ENCODE measurements at regions not wholly inside any gene's neighbourhood (a gene's known extent, or its start where the extent isn't known, plus 50 kb on each side); places are given as distances from the start of the nearest gene placed in this dataset.
"Not testable (repeated sequence)": the region's sequence is repeated elsewhere in the genome, so short reads cannot be mapped to it uniquely, and the experiment has no call there.

DNA sequence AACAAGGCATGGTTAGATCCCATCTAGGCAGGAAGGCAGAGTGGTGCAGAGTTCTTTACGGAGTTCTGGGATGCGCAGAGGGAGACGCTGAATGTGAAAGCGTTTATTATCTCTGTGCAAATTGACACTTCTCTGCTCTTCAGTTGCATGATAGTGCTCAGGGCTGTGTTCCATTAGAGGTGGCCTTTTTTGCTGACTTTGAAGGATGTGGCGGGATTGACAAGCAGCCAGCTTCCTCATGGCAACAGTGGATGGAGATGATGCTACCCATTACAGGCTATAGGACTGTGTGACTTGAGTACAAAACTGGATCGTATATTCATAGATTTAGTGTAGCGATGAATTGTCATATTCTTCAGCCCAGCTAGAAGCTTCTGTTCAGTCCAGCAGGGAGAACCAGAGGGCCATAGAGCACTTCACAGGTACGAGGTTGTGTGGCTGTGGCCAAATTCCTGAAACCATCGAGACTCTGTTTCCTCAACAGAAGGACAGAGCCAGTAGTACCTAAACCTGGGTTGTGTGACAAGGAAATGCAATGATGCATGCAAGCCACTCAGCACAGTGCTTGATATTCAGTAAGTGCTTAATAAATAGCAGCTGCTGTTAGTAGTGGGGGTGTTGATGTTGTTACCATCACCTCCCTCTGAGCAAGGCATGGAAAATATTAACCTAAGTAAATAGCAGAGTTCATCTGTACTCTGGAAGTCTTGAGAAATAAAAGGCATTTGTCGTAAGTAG lies 430.0 kb upstream of the KAZN start:
- no peaks in the 10 kb centered on the region for H3K27me3 ChIP-seq (ENCODE audit: control insufficient read depth, low read length)
- H3K79me2 ChIP-seq (ENCODE audit: control insufficient read depth, low read length), result no peaks in the 10 kb centered on the region
- TF ChIP-seq, protein P1, sequence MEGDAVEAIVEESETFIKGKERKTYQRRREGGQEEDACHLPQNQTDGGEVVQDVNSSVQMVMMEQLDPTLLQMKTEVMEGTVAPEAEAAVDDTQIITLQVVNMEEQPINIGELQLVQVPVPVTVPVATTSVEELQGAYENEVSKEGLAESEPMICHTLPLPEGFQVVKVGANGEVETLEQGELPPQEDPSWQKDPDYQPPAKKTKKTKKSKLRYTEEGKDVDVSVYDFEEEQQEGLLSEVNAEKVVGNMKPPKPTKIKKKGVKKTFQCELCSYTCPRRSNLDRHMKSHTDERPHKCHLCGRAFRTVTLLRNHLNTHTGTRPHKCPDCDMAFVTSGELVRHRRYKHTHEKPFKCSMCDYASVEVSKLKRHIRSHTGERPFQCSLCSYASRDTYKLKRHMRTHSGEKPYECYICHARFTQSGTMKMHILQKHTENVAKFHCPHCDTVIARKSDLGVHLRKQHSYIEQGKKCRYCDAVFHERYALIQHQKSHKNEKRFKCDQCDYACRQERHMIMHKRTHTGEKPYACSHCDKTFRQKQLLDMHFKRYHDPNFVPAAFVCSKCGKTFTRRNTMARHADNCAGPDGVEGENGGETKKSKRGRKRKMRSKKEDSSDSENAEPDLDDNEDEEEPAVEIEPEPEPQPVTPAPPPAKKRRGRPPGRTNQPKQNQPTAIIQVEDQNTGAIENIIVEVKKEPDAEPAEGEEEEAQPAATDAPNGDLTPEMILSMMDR (IDR thresholded peaks at IDR 0.05; ENCODE audit: low read depth, low read length, poor library complexity, severe bottlenecking), result no peak
- TF ChIP-seq EZH2phosphoT487 (IDR thresholded peaks at IDR 0.05; ENCODE audit: borderline replicate concordance, low read length), result no peak
- H3K9me2 ChIP-seq (replicated peaks; ENCODE audit: control insufficient read depth, low read length), result no peaks in the 10 kb centered on the region
- no peaks in the 10 kb centered on the region for H3K9me3 ChIP-seq (ENCODE audit: control insufficient read depth, insufficient read depth, low read length)
- no peak overlapping the region for H3K4me3 ChIP-seq (ENCODE audit: low read length)
- H3K27ac ChIP-seq (ENCODE audit: low read depth, low read length), result no peak overlapping the region
- no peaks in the 10 kb centered on the region for H4K20me1 ChIP-seq (ENCODE audit: control insufficient read depth, insufficient read depth, low read depth, low read length)
- H3K4me1 ChIP-seq (ENCODE audit: control insufficient read depth, low read length), result no peaks in the 10 kb centered on the region
- no peaks in the 10 kb centered on the region for H3K36me3 ChIP-seq (ENCODE audit: control insufficient read depth, low read length)
- H3F3A ChIP-seq (ENCODE audit: control insufficient read depth, insufficient read depth), result no peaks in the 10 kb centered on the region
- no peak overlapping the region for H3K4me2 ChIP-seq (ENCODE audit: low read length)

DNA sequence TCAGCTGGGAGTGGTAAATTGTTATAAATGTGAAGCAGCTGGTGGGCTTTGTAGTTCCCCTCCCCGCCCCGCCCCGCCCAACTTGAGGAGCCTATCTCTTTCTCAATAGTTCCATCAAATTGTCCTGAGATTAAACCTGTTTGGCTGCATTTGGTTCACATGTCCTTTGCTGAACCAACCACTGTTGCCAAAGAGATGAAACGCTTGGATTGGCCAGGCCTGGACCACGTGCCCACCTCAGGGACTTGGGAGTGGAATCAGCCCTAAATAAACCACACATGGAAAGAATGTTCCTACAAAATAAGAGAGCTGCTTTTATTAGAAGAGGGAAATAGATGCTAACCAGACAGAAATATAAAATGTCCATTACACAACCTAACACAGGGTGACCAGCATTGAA lies 424.9 kb upstream of the KAZN start:
- no peaks in the 10 kb centered on the region for H3K4me1 ChIP-seq (ENCODE audit: control insufficient read depth, low read length)
- no peaks in the 10 kb centered on the region for H4K20me1 ChIP-seq (ENCODE audit: control insufficient read depth, insufficient read depth, low read depth, low read length)
- H3K27ac ChIP-seq (ENCODE audit: low read depth, low read length), result no peak overlapping the region
- no peaks in the 10 kb centered on the region for H3K9me2 ChIP-seq (replicated peaks; ENCODE audit: control insufficient read depth, low read length)
- H3K9me3 ChIP-seq (ENCODE audit: control insufficient read depth, insufficient read depth, low read length), result no peaks in the 10 kb centered on the region
- no peak overlapping the region for H3K4me2 ChIP-seq (ENCODE audit: low read length)
- TF ChIP-seq EZH2phosphoT487 (IDR thresholded peaks at IDR 0.05; ENCODE audit: borderline replicate concordance, low read length), result no peak
- TF ChIP-seq, protein P1 (IDR thresholded peaks at IDR 0.05; ENCODE audit: low read depth, low read length, poor library complexity, severe bottlenecking), result no peak
- H3K27me3 ChIP-seq (ENCODE audit: control insufficient read depth, low read length), result no peaks in the 10 kb centered on the region
- H3K36me3 ChIP-seq (ENCODE audit: control insufficient read depth, low read length), result no peaks in the 10 kb centered on the region
- no peaks in the 10 kb centered on the region for H3F3A ChIP-seq (ENCODE audit: control insufficient read depth, insufficient read depth)
- no peaks in the 10 kb centered on the region for H3K79me2 ChIP-seq (ENCODE audit: control insufficient read depth, low read length)
- no peak overlapping the region for H3K4me3 ChIP-seq (ENCODE audit: low read length)

DNA sequence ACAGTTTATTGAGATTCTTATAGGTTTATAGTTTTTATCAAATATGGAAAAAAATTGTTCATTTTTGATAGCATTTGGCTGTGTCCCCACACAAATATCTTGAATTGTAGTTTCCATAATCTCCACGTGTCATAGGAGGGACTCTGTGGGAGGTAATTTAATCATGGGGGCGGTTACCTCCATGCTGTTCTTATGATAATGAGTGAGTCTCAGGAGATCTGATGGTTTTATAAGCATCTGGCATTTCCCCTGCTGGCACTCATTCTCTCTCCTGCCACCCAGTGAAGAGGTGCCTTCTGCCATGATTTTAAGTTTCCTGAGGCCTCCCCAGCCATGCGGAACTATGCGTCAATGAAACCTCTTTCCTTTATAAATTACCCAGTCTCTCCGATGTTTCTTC lies 420.6 kb upstream of the KAZN start:
- H3K27me3 ChIP-seq (ENCODE audit: control insufficient read depth, low read length); H3K4me3 ChIP-seq (ENCODE audit: low read length); H4K20me1 ChIP-seq (ENCODE audit: control insufficient read depth, insufficient read depth, low read depth, low read length): not testable (repeated sequence)

DNA sequence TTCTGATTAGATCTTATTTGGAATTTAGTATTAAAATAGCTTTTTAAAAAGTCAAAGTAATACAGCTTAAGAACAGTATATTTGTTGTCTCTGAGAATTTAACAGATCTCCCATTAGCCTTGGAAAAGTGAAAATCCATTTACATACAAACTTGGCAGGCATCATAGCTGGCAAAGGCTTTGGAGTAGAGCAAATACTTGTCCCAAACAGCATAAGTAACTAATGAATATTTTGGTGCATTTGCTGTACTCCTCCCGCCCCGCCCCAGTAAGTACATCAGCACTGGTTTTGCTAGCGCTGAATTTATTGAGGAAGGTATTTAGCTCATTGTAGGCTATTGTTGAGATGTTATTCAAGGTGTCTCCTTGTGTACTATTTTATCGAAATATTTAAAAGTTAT lies 417.7 kb upstream of the KAZN start:
- H3K36me3 ChIP-seq (ENCODE audit: control insufficient read depth, low read length), result no peaks in the 10 kb centered on the region
- no peak overlapping the region for H3K4me3 ChIP-seq (ENCODE audit: low read length)
- no peak overlapping the region for H3K4me2 ChIP-seq (ENCODE audit: low read length)
- no peaks in the 10 kb centered on the region for H4K20me1 ChIP-seq (ENCODE audit: control insufficient read depth, insufficient read depth, low read depth, low read length)
- no peaks in the 10 kb centered on the region for H3K4me1 ChIP-seq (ENCODE audit: control insufficient read depth, low read length)
- TF ChIP-seq, protein P1 (IDR thresholded peaks at IDR 0.05; ENCODE audit: low read depth, low read length, poor library complexity, severe bottlenecking), result no peak
- TF ChIP-seq EZH2phosphoT487 (IDR thresholded peaks at IDR 0.05; ENCODE audit: borderline replicate concordance, low read length), result no peak
- no peaks in the 10 kb centered on the region for H3K9me2 ChIP-seq (replicated peaks; ENCODE audit: control insufficient read depth, low read length)
- no peaks in the 10 kb centered on the region for H3K79me2 ChIP-seq (ENCODE audit: control insufficient read depth, low read length)
- H3K9me3 ChIP-seq (ENCODE audit: control insufficient read depth, insufficient read depth, low read length), result no peaks in the 10 kb centered on the region
- peaks cover 6% of the 10 kb centered on the region; the same call in 1 of the 2 replicates for H3K27me3 ChIP-seq (ENCODE audit: control insufficient read depth, low read length)
- H3F3A ChIP-seq (ENCODE audit: control insufficient read depth, insufficient read depth), result no peaks in the 10 kb centered on the region
- H3K27ac ChIP-seq (ENCODE audit: low read depth, low read length), result no peak overlapping the region

More for the DNA sequence above, 420.6 kb upstream of the KAZN start:
- H3K9me3 ChIP-seq (ENCODE audit: control insufficient read depth, insufficient read depth, low read length); H3K9me2 ChIP-seq (replicated peaks; ENCODE audit: control insufficient read depth, low read length); H3K4me2 ChIP-seq (ENCODE audit: low read length); H3F3A ChIP-seq (ENCODE audit: control insufficient read depth, insufficient read depth); H3K36me3 ChIP-seq (ENCODE audit: control insufficient read depth, low read length); H3K79me2 ChIP-seq (ENCODE audit: control insufficient read depth, low read length); H3K27ac ChIP-seq (ENCODE audit: low read depth, low read length); H3K4me1 ChIP-seq (ENCODE audit: control insufficient read depth, low read length): not testable (repeated sequence)

All from DOHH2 (cell line).